Naive thymus-derived CD4-positive, alpha-beta T cell (primary cell): ENCODE measurements at regions not wholly inside any gene's neighbourhood (a gene's known extent, or its start where the extent isn't known, plus 50 kb on each side); places are given as distances from the start of the nearest gene placed in this dataset.
A peak's percentile ranks its signal among the peaks of the same experiment; 100 is the strongest.

Source experiments
- ATAC-seq: fragments of 150-1000 bp; cut with Tn5 transposase; 2 replicates; pipeline ENCODE4 v1.10.0; 2021; ENCODE audit warnings: mild to moderate bottlenecking, moderate library complexity
- CTCF ChIA-PET: fragments of 350-600 bp; sonication (Branson Sonifier 250); formaldehyde crosslinking; loops from one replicate; lab custom pipeline; 2021; ENCODE audit warnings: antibody characterized with exemption; lab: Charles Lee
- POLR2A ChIA-PET: fragments of 350-600 bp; sonication (Branson Sonifier 250); formaldehyde crosslinking; loops from one replicate; lab custom pipeline; 2021; ENCODE audit warnings: antibody characterized with exemption, inconsistent platforms; lab: Charles Lee
- DNase-seq, 9 donors: peaks; one replicate each; pipeline versions ENCODE4 v3.0.0 to v3.0.0-alpha.2; 2020 to 2022; ENCODE audit warnings: mixed read lengths in 1 of 9
- H3K27ac ChIP-seq: one replicate; pipeline ENCODE4 v1.7.0; 2013; ENCODE audit warnings: mild to moderate bottlenecking, low read depth, low read length, moderate library complexity
- H3K27me3 ChIP-seq, 2 donors: one replicate each; pipeline ENCODE4 v1.7.0; 2013; ENCODE audit warnings: low read length in 2 of 2, mild to moderate bottlenecking in 2 of 2, moderate library complexity in 2 of 2; ENCODE audit not compliant: control insufficient read depth in 2 of 2, insufficient read depth in 2 of 2
- H3K36me3 ChIP-seq, 3 experiments: 1 replicate in 2 of 3; 2 replicates in 1 of 3; pipeline ENCODE4 v1.7.0; 2013; ENCODE audit warnings: low read length in 3 of 3, mild to moderate bottlenecking in 3 of 3, moderate library complexity in 1 of 3; ENCODE audit not compliant: insufficient read depth in 3 of 3, control insufficient read depth in 2 of 3
- H3K4me1 ChIP-seq, 2 donors: one replicate each; pipeline ENCODE4 v1.7.0; 2013; ENCODE audit warnings: low read length in 2 of 2, mild to moderate bottlenecking in 2 of 2, moderate library complexity in 1 of 2; ENCODE audit not compliant: control insufficient read depth in 2 of 2, insufficient read depth in 2 of 2
- H3K4me3 ChIP-seq: 2 replicates; pipeline ENCODE4 v1.7.0; 2013; ENCODE audit warnings: mild to moderate bottlenecking, low read length
- H3K9me3 ChIP-seq, 3 experiments: 1 replicate in 2 of 3; 2 replicates in 1 of 3; pipeline ENCODE4 v1.7.0; 2013; ENCODE audit warnings: low read length in 3 of 3; ENCODE audit not compliant: control insufficient read depth in 2 of 3
- H3K27ac Mint-ChIP-seq, 9 donors: one replicate each; pipeline ENCODE4 v1.8.0; 2020 to 2022; ENCODE audit warnings: mixed read lengths in 9 of 9, mild to moderate bottlenecking in 8 of 9, moderate library complexity in 5 of 9, inconsistent platforms in 2 of 9
- H3K27me3 Mint-ChIP-seq, 5 donors: one replicate each; pipeline ENCODE4 v1.8.0; 2021 to 2022; ENCODE audit warnings: mixed read lengths in 5 of 5, mild to moderate bottlenecking in 1 of 5
- H3K36me3 Mint-ChIP-seq, 5 donors: one replicate each; pipeline ENCODE4 v1.8.0; 2020 to 2022; ENCODE audit warnings: mixed read lengths in 5 of 5, mild to moderate bottlenecking in 3 of 5, inconsistent platforms in 1 of 5
- H3K4me1 Mint-ChIP-seq, 7 donors: one replicate each; pipeline ENCODE4 v1.8.0; 2020 to 2022; ENCODE audit warnings: mixed read lengths in 7 of 7, mild to moderate bottlenecking in 3 of 7, inconsistent platforms in 1 of 7
- H3K4me3 Mint-ChIP-seq, 10 donors: one replicate each; pipeline ENCODE4 v1.8.0; 2020 to 2022; ENCODE audit warnings: mild to moderate bottlenecking in 10 of 10, mixed read lengths in 10 of 10, moderate library complexity in 6 of 10, inconsistent platforms in 2 of 10
- H3K9me3 Mint-ChIP-seq, 11 donors: one replicate each; pipeline ENCODE4 v1.8.0; 2020 to 2022; ENCODE audit warnings: mixed read lengths in 11 of 11, mild to moderate bottlenecking in 4 of 11, inconsistent platforms in 1 of 11, moderate library complexity in 1 of 11
- intact Hi-C, 2 donors: fragments of 100-400 bp; cut with micrococcal nuclease; formaldehyde crosslinking; loops; one replicate each; pipeline ENCODE4 v1.15.1; 2023

DNA sequence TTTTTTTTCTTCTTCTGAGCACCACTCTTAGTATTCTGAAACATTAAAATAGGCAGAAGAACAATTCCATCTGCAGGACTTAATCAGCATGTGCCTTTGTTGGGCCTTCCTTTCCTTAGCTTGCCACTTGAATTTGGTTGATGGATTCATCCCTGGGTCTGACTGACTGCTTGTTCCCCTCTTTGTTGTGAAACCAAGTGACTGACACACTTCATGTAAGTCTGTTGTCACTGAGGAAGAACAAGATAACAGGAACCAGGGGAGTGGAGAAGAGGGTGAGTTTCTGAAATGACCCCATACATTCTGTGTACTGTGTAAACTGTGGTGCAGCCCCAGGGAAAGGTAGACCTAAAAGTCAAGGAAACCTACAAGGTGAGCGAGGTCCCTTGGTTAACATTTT lies 188.7 kb upstream of the TBC1D5 start:
- CTCF ChIA-PET: no interaction called here
- H3K36me3 Mint-ChIP-seq: peaks cover 0 to 7% (median 0%) of the 10 kb centered on the region in 5 donors

DNA sequence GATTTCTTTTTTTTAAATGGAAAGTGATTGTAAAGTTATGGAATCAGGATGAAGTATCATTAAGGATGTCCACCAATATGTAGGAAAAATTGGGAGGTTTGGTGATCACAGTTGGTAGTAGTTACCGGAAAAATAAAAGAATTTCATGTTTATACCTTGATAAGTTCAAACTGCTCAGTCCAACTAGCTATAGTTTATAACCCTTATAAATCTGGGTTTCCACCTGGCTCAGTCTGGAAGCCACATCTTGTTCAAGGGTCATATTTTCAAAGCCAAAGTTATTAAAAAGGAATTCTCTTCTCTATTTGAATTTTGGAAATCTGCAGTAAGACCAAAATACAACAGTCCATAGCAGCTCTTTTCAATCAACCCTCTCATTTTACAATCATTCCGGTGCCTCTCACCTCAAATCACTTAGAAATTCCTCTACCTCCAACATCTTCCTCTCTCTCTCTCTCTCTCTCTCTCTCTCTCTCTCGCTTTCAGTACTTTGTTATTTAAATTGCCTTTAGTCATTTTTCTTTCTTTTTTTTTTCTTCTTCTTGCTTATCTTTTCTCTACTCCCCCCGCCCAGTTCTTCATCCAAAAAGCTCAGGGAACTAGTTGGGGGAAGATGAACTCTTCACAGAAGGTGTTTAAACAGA lies 186.2 kb upstream of the TBC1D5 start:
- H3K36me3 Mint-ChIP-seq: peaks cover 0 to 7% (median 0%) of the 10 kb centered on the region in 5 donors
- intact Hi-C loops: no loop called here
- POLR2A ChIA-PET: no interaction called here
- H3K27ac Mint-ChIP-seq: no peak overlapping the region
- Histone ChIP-seq H3K36me3 (no peaks in the 10 kb centered on the region), H3K9me3 (no peaks in the 10 kb centered on the region), H3K4me1 (no peaks in the 10 kb centered on the region), H3K27ac (no peak overlapping the region), H3K4me3 (no peak overlapping the region), H3K27me3 (no peaks in the 10 kb centered on the region)
- no peak for DNase-seq
- no peaks in the 10 kb centered on the region for H3K4me1 Mint-ChIP-seq
- H3K27me3 Mint-ChIP-seq: peaks cover 0 to 10% (median 7%) of the 10 kb centered on the region in 5 donors
- H3K9me3 Mint-ChIP-seq: peaks cover 0 to 3% (median 0%) of the 10 kb centered on the region in 11 donors
- no peak overlapping the region for H3K4me3 Mint-ChIP-seq
- ATAC-seq: no peak
- CTCF ChIA-PET: no interaction called here

More for the DNA sequence above, 188.7 kb upstream of the TBC1D5 start:
- Mint-ChIP-seq H3K9me3 (peaks cover 0 to 2% (median 0%) of the 10 kb centered on the region in 11 donors), H3K4me3 (no peak overlapping the region), H3K27me3 (peaks cover 7 to 23% (median 15%) of the 10 kb centered on the region in 5 donors), H3K4me1 (no peaks in the 10 kb centered on the region), H3K27ac (peak overlapping the region in 1 of 9 donors; percentile 48)
- Histone ChIP-seq H3K36me3 (no peaks in the 10 kb centered on the region), H3K4me1 (no peaks in the 10 kb centered on the region), H3K27ac (no peak overlapping the region), H3K27me3 (no peaks in the 10 kb centered on the region), H3K4me3 (no peak overlapping the region), H3K9me3 (no peaks in the 10 kb centered on the region)
- no peak for DNase-seq
- POLR2A ChIA-PET: no interaction called here
- intact Hi-C loops: no loop called here
- peak; percentile 40 for ATAC-seq

DNA sequence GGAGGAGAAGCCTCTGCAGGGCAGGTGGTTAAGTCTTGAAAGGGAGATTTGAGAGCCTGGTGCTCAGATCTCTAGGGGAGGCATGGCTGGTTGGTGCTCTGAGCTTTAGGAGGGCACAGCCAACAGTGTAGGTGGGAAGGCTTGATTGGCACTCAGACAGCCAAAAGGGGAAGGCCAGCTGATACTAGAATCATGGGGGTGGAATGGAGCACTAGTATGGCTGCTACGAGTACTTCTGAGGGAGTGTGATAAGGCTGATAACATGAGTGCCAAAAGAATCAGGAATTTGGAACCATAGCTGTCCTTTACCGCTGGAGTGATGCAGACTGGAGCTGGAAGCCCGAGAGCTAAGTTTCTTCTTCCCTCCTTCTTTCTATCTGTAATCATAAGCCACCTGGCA lies 184.6 kb upstream of the TBC1D5 start:
- CTCF ChIA-PET: no interaction called here

DNA sequence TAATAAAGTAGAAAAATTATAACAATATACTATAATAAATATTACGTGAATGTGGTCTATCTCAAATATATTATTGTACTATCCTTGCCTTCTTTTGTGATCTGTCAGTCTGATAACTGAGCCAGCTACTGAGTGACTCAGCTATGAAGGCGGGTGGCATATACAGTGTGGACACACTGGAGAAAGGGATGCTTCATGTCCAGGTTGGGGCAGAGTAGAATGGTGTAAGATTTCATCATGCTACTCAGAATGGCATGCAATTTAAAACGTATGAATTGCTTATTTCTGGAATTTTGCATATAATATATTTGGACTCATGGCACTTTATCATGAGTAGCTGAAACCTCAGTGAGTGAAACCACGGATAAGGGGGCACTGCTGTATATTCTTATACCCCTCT lies 172.9 kb upstream of the TBC1D5 start:
- CTCF ChIA-PET: no interaction called here
- H3K9me3 ChIP-seq: no peaks in the 10 kb centered on the region
- H3K27ac ChIP-seq: no peak overlapping the region
- DNase-seq: no peak
- Mint-ChIP-seq H3K4me3 (no peak overlapping the region), H3K4me1 (peaks cover 0 to 3% (median 0%) of the 10 kb centered on the region in 7 donors), H3K27ac (no peak overlapping the region), H3K9me3 (peaks cover 0 to 1% (median 0%) of the 10 kb centered on the region in 11 donors), H3K27me3 (peaks cover 18 to 35% (median 29%) of the 10 kb centered on the region in 5 donors), H3K36me3 (no peaks in the 10 kb centered on the region)
- H3K4me1 ChIP-seq: no peaks in the 10 kb centered on the region
- ATAC-seq: no peak
- intact Hi-C loops: no loop called here
- H3K4me3 ChIP-seq: no peak overlapping the region
- H3K27me3 ChIP-seq: no peaks in the 10 kb centered on the region
- H3K36me3 ChIP-seq: no peaks in the 10 kb centered on the region
- POLR2A ChIA-PET: no interaction called here

More for the DNA sequence above, 184.6 kb upstream of the TBC1D5 start:
- no peak overlapping the region for H3K27ac ChIP-seq
- DNase-seq: no peak
- no peak overlapping the region for H3K4me3 ChIP-seq
- H3K27ac Mint-ChIP-seq: no peak overlapping the region
- ATAC-seq: no peak
- POLR2A ChIA-PET: no interaction called here
- H3K36me3 ChIP-seq: no peaks in the 10 kb centered on the region
- no peaks in the 10 kb centered on the region for H3K27me3 ChIP-seq
- no peak overlapping the region for H3K4me3 Mint-ChIP-seq
- peaks cover 0 to 4% (median 0%) of the 10 kb centered on the region in 5 donors for H3K36me3 Mint-ChIP-seq
- intact Hi-C loops: no loop called here
- no peaks in the 10 kb centered on the region for H3K4me1 Mint-ChIP-seq
- H3K9me3 ChIP-seq: no peaks in the 10 kb centered on the region
- no peaks in the 10 kb centered on the region for H3K4me1 ChIP-seq
- H3K9me3 Mint-ChIP-seq: peaks cover 0 to 3% (median 0%) of the 10 kb centered on the region in 11 donors
- H3K27me3 Mint-ChIP-seq: peaks cover 0 to 10% (median 5%) of the 10 kb centered on the region in 5 donors

DNA sequence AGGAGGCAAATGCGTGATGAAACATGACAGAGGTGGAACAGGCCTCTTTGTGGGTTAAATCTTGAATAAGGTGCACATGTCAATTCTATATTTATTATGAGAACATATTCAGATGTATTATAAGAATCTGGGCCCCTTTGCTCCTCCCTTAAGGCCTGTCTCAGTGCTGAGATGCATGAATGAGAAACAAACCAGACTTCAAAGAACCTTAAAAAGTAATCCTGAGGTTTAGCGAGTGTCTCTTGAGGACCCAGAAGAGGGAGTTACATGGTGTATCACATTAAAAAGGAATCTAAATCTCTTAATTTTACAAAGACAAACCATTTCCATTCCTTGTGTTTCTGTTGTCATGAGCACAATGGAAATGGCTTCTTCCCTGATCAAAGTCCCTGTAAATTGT lies 170.9 kb upstream of the TBC1D5 start:
- ATAC-seq: no peak
- Histone ChIP-seq H3K4me3 (no peak overlapping the region), H3K4me1 (no peaks in the 10 kb centered on the region), H3K27ac (no peak overlapping the region), H3K36me3 (no peaks in the 10 kb centered on the region), H3K27me3 (no peaks in the 10 kb centered on the region), H3K9me3 (no peaks in the 10 kb centered on the region)
- ChIA-PET POLR2A (no interaction called here), CTCF (no interaction called here)
- no peak overlapping the region for H3K27ac Mint-ChIP-seq
- H3K4me1 Mint-ChIP-seq: peaks cover 0 to 3% (median 0%) of the 10 kb centered on the region in 7 donors
- peaks cover 0 to 1% (median 0%) of the 10 kb centered on the region in 11 donors for H3K9me3 Mint-ChIP-seq
- peaks cover 18 to 25% (median 22%) of the 10 kb centered on the region in 5 donors for H3K27me3 Mint-ChIP-seq
- DNase-seq: no peak
- no peak overlapping the region for H3K4me3 Mint-ChIP-seq
- no peaks in the 10 kb centered on the region for H3K36me3 Mint-ChIP-seq
- intact Hi-C loops: no loop called here

- H3K4me3 ChIP-seq: no peak overlapping the region
- no peak overlapping the region for H3K27ac ChIP-seq
- ChIA-PET CTCF (no interaction called here), POLR2A (interaction anchor here (0.6 kb wide), 1 partner anchor 1073 kb away, joined by 3 read pairs; no protein-coding TSS in a partner anchor)
- H3K4me1 ChIP-seq: no peaks in the 10 kb centered on the region
- Mint-ChIP-seq H3K27ac (no peak overlapping the region), H3K4me1 (peaks cover 0 to 3% (median 0%) of the 10 kb centered on the region in 7 donors), H3K36me3 (no peaks in the 10 kb centered on the region), H3K4me3 (no peak overlapping the region), H3K27me3 (peaks cover 15 to 24% (median 18%) of the 10 kb centered on the region in 5 donors), H3K9me3 (peaks cover 0 to 1% (median 0%) of the 10 kb centered on the region in 11 donors)
- ATAC-seq: no peak
- no peaks in the 10 kb centered on the region for H3K27me3 ChIP-seq
- no peak for DNase-seq
- no peaks in the 10 kb centered on the region for H3K36me3 ChIP-seq
- no peaks in the 10 kb centered on the region for H3K9me3 ChIP-seq
- intact Hi-C loops: no loop called here
These were observed 169.7 kb upstream of the TBC1D5 start for GRCh38 chr3:17911986-17912760.
